HG03558 (cell line): ENCODE measurements at regions not wholly inside any gene's neighbourhood (a gene's known extent, or its start where the extent isn't known, plus 50 kb on each side); places are given as distances from the start of the nearest gene placed in this dataset.
"Not testable (repeated sequence)": the region's sequence is repeated elsewhere in the genome, so short reads cannot be mapped to it uniquely, and the experiment has no call there.

Experiments
- ATAC-seq: cut with Tn5 transposase; IDR thresholded peaks from one replicate; pipeline ENCODE4 v1.9.1; 2021; ENCODE audit warnings: moderate number of reproducible peaks; ENCODE audit not compliant: unreplicated experiment; ENCODE audit errors: extremely low read depth

DNA sequence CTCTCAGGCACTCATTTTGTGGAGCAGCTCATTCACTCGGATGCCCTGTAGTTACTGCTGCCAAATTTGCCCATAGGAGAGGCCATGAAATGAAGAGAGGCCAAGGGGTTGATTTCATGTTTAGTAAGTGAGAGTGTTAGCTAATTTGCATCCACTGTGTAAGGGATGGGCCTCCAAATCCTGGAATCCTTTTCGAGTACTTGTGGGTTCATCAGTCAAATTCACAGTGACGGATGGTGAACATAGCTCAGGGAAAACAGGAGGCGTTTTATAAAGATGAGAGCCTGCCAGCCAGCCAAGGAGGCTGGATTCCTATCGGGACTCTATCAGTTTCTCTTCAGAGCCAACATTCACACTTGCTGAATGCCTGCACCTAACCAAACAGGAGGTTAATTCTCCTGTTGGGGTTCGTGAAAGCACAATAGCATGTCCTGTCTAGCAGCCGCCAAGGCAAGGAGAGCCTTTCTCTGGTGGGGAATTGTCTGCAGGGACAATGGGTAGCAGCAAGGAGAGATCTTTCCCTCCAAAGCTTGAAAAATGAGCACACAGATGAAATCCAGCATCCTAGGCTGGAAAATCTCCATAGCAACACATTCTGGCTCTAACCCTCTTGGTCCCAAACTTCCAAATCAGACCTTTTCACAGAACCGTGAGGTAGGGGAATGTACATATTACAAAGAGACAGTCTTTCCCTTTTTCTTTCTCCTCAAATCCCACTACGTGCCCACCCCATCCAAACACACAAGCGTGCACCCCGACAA is 231.4 kb upstream of the ECI2 start:
- ATAC-seq = no peak

- ATAC-seq = no peak
Observed at GRCh38 chr6:4365686-4366085, 230.3 kb upstream of the ECI2 start.

- no peak for ATAC-seq
Observed at GRCh38 chr6:4364711-4365110, 229.3 kb upstream of the ECI2 start.

DNA sequence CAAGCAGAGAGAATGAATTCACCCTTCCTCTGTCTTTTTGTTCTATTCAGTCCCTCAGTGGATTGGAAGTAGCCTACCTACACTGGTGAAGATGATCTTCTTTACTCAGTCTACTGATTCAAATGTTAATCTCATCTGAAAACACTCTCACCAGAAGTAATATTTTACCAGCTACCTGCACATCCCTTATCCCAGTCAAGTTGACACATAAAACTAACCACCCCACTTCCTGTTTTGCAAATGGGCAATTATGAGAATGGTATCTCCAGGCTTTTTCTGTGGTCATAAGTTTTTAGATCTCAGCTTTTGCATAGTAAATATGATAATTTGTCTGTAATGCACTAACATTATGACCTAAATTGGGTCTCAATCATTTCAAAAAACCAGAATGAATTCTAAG is 228.8 kb upstream of the ECI2 start:
- no peak for ATAC-seq

- no peak for ATAC-seq
Observed at GRCh38 chr6:4363656-4364055, 228.3 kb upstream of the ECI2 start.

- no peak for ATAC-seq
Observed at GRCh38 chr6:4362326-4362725, 227.0 kb upstream of the ECI2 start.

DNA sequence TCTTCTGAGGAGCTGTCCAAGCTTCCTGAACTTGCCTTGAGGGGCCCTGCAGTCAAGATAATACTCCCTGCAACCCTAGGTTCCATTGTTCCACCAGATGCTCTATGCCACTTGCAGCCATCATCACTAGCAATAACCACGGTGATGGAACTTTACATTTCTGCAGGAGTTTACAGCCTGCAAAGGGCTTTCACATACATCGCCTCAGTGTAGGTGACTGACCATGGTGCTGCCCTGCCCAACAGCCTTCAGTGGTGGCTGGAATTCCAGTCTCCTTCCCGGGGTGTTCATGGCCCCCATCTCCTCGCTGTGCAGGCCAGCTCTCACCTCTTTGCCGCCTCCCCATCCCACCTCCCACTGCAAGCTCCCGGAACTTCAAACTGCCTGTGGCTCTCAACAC is 225.5 kb upstream of the ECI2 start:
- no peak for ATAC-seq

- no peak for ATAC-seq
Observed at GRCh38 chr6:4359108-4359730, 223.8 kb upstream of the ECI2 start.

DNA sequence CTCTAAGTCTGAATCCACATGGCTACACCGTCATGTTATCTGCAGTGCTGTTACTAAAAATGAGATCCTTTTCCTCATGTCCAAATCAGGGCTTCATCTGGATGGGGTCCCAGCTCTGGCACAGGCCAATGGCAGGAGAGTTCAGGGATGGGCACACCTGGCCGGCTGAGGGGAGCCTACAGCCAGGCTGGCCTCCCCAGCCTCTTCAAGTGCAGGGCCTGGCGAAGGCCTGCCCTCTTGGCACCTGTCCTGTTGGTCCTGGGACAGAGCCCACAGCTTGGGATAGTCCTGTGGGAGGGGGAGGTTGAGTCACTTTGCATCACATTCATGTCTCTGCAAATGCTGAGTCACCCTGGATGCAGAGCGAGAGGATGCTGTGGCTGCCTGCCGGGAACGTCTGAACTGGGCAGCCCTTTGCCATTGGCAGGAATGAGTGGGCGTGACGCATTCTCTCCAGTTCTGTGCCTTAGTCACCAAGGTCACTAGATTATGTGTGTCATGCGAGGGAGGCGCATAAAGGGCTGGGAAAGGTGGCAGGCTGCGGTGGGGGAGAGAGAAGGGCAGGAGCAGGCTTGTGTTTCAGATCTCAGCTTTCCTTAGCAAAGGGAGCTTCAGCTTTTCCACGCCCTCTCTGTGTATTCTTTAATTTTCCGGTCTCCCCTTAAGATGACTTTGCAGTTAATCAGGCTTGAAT is 223.2 kb upstream of the ECI2 start:
- no peak for ATAC-seq

DNA sequence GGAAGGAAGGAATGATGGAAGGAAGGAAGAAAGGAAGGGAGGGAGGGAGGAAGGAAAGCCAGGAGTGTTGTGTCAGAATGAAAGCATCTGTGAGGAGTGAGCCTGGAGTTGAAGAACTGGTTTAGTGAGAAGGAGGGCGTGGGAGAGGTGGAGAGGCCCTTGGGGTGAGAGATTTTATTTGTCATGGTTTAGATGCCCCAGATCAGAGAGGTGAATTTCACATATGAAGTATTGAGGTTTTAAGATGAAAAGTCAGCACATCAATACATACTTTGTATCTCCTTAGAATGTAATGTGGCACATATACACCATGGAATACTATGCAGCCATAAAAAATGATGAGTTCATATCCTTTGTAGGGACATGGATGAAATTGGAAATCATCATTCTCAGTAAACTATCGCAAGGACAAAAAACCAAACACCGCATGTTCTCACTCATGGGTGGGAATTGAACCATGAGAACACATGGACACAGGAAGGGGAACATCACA is 222.3 kb upstream of the ECI2 start:
- not testable (repeated sequence) for ATAC-seq

DNA sequence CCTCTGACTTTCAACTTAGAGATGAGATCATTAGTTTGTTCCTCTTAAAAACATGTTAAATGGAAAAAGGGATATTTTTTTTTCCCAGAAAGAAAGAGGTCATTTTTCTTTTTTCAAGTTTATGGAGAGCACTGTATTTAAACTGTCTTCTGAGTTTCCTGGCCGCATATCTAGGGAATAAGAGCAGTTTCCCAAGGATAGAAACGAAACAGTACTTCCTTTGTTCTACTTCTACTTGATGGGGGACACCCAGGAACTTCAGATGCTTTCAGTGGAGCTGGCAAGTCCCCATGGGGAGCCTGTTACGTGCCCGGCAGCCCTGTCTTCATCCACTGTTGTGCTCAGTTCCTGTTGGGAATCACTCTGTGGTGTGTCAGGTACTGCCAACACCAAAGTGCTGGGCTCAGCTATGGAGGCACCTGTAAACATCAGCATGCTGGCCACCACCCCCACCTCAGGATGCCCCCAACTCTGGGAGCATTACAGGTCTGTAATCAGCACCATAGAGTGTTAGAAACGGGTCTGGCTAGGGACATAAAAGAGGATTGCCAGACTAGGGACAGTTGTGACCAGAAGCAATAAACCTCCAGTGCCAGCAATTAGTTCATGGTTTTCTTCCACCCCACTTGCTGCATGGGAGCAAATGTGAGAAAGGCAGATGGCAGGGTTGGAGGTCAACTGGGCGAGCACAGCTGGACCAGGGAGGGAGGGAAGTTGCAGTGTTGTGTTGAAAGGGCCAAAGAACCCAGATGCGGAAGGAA is 221.7 kb upstream of the ECI2 start:
- no peak for ATAC-seq

- no peak for ATAC-seq
Observed at GRCh38 chr6:4355241-4355640, 219.9 kb upstream of the ECI2 start.

GRCh38 chr6:4354181-4354580 is 218.8 kb upstream of the ECI2 start:
- ATAC-seq = no peak

GRCh38 chr6:4352731-4353130 is 217.4 kb upstream of the ECI2 start:
- ATAC-seq = no peak

DNA sequence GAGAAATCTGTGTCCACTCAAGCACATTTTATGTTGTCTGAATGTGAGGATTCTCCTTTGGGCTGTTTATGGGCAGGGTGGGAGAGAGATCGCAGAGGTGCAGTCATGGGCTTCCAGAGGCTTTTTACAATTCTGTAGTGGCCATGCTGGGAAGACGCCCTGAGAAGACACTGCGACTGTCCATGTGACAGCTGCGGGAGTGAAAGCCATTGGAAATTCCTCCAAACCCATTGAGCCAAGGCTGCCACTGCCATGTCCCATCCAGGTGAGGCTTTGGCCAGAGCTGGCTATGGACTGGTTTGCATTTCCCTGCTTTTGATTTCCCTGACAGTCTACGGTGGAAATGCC is 216.9 kb upstream of the ECI2 start:
- no peak for ATAC-seq

DNA sequence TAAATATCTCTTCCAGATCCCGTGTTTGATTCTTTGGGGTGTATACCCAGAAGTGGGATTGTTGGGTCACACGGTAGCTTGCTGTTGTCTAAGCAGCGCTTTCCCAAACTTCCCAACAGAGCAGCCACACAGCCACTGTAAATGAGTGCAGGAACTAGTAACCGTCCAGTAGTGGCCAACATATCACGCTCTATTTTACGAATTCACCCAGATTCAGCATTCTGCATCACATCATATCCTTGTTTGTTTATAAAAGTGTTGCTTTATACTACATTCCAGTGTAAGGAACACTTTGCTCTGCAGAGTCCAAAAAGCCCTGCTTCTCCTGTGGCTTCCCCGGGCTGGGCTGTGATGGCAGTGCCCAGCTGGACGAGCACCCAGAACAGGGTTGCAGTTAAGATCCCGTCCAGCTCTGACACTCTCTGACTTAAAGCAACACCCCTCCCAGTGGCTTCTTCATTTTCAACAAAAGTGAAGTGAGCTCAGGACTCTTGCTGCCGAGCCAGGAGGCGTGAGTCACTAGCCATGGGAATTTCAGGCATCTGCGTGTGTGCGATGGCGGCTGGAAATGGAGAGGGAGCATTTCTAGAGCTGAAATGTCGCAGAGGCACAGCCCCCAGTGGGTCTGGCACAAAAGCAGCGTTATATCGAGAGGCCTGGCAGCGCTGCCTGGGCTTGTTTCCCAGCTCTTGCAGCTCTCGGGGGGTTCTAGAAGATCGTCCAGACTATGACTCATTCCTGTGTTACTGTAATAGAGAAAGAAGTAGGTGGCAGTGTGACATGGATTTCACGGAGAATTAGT is 216.3 kb upstream of the ECI2 start:
- ATAC-seq = no peak

GRCh38 chr6:4350567-4351519 is 215.5 kb upstream of the ECI2 start:
- ATAC-seq = no peak

GRCh38 chr6:4349931-4350330 is 214.6 kb upstream of the ECI2 start:
- ATAC-seq = no peak

GRCh38 chr6:4349323-4349722 is 213.9 kb upstream of the ECI2 start:
- ATAC-seq = no peak
